Loucy (cell line): ENCODE measurements at regions not wholly inside any gene's neighbourhood (a gene's known extent, or its start where the extent isn't known, plus 50 kb on each side); places are given as distances from the start of the nearest gene placed in this dataset.

Experiments
- CTCF ChIP-seq: fragments of 200-600 bp; sonication (generic); conservative IDR thresholded peaks from 2 replicates; pipeline ENCODE4 v1.5.1; 2014; ENCODE audit warnings: mild to moderate bottlenecking, antibody characterized with exemption, low read length
- EZH2phosphoT487 ChIP-seq: fragments of 200-600 bp; IDR thresholded peaks from 2 replicates; pipeline ENCODE4 v1.6.1; 2018; ENCODE audit warnings: antibody characterized with exemption, mild to moderate bottlenecking, moderate library complexity, borderline replicate concordance

GRCh38 chr13:50451609-50452008 lies 391.9 kb downstream of the DLEU7 start:
- TF ChIP-seq CTCF: no peak
- TF ChIP-seq EZH2phosphoT487: no peak
